ENCODE measurements at regions not wholly inside any gene's neighbourhood (a gene's known extent, or its start where the extent isn't known, plus 50 kb on each side); places are given as distances from the start of the nearest gene placed in this dataset.
A peak's percentile ranks its signal among the peaks of the same experiment; 100 is the strongest.
"Not testable (repeated sequence)": the region's sequence is repeated elsewhere in the genome, so short reads cannot be mapped to it uniquely, and the experiment has no call there.

DNA sequence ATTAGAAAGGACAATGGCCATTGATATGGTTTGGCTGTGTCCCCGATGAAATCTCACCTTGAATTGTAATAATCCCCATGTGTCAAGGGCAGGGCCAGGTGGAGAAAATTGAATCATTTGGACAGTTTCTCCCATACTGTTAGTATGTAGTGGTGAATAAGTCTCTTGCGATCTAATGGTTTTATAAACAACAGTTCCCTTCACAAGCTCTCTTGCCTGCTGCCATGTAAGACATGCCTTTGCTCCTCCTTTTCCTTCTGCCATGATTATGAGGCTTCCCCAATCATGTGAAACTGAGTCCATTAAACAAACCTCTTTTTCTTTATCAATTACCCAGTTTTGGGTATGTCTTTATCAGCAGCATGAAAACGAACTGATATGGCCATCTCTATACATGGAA lies 302.7 kb downstream of the SFMBT2 start:
- no peak for DNase-seq (ENCODE audit: insufficient read length, low spot score)
- FAIRE-seq, result no peak

DNA sequence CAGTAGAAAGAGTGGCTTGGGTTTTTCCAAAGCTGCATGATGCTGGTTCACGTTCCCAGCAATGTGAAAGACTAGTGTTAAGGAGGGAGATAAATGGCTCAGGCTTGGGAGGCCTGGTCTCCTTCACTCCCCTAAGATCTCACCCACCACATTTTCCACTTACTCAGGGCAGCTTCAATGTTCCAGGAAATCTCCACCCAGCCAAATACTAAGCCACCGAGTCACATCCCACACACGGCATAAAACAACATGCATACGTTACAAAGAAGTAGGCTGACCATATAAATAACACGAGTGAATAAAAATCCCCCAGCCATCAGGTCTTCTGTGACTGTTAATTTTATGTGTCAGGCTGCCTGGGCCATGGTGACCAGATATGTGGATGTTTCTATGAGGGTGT lies 303.5 kb downstream of the SFMBT2 start:
- no peak for DNase-seq (ENCODE audit: insufficient read length, low spot score)
- FAIRE-seq, result no peak

DNA sequence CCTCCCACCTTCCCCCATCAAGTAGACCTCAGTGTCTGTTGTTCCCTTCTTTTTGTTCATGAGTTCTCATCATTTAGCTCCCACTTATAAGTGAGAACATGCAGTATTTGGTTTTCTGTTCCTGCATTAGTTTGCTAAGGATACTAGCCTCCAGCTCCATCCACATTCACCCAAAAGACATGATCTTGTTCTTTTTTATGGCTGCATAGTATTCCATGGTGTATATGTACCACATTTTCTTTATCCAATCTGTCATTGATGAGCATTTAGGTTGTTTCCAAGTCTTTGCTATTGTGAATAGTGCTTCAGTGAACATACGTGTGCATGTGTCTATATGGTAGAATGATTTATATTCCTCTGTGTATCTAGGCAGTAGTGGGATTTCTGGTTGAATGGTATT lies 306.5 kb downstream of the SFMBT2 start:
- not testable (repeated sequence) for DNase-seq (ENCODE audit: insufficient read length, low spot score); FAIRE-seq

DNA sequence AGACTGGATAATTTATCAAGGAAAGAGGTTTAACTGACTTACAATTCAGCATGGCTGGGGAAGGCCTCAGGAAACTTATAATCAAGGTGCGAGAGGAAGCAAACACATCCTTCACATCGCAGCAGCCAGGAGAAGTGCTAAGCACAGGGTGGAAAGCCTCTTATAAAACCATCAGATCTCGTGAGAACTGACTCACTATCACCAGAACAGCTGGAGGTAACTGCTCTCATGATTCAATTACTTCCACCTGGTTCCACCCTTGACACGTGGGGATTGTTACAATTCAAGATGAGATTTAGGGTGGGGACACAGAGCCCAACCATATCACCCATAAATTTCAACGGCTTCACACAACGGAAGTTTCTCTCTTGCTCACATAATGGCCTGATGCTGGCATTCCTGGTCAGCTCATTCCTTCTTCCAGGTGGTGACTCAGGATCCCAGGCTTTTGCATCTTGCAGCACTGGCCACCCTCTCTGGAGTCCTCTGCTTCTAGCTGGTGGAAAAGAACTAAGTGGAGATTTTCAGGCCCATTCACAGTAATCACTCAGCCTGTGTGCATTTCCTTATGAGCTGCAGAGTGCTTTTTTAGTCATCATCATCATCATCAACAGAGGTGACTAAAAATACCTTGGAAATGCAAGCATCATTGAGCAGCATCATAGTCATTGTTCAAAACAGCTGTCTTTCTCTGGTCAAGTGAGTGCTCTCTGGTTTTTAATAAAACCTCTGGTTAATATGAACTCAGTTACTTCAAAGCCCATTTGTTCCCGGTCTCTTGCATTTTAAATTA lies 308.1 kb downstream of the SFMBT2 start:
- no peak for FAIRE-seq

DNA sequence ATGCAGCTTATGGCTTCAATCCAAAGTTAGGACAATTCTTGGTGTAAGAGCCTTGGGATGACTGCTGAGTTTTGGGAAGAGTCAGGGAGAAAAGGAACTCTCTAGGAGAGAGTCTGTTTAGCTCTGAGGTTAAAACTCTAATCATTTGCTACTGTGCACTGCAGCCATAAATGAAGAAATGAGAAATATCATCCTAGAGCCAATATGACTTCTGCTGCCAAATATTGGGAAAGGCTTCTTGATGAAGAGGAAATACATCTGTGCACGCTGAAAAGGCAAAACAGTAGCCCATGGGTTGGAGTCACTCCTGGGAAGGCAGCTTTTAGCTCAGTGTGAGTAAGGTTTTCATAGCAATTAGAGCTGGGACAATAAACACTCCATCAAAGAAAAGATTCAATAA lies 308.8 kb downstream of the SFMBT2 start:
- no peak for FAIRE-seq
- no peak for DNase-seq (ENCODE audit: insufficient read length, low spot score)

More for the DNA sequence above, 308.1 kb downstream of the SFMBT2 start:
- DNase-seq (ENCODE audit: insufficient read length, low spot score), result no peak

DNA sequence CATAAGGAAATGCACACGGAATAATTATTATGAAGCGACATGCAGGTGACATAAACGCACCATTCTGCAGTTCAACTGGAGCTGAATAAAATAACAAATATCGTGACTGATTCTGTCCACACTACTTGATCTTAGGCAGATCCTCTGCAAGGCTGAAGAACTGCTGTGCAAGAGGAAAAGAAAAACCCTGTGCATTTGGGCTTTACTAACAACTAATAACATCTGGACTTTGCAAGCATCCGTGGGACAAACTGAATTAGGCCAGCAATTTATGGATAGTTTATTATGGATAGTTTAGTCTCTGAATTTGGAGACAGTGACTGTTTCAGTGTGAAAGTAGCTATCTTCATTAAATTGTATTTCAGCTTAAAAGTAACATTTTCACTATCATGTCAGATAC lies 309.4 kb downstream of the SFMBT2 start:
- DNase-seq (ENCODE audit: insufficient read length, low spot score) (no peak), FAIRE-seq (no peak)

DNA sequence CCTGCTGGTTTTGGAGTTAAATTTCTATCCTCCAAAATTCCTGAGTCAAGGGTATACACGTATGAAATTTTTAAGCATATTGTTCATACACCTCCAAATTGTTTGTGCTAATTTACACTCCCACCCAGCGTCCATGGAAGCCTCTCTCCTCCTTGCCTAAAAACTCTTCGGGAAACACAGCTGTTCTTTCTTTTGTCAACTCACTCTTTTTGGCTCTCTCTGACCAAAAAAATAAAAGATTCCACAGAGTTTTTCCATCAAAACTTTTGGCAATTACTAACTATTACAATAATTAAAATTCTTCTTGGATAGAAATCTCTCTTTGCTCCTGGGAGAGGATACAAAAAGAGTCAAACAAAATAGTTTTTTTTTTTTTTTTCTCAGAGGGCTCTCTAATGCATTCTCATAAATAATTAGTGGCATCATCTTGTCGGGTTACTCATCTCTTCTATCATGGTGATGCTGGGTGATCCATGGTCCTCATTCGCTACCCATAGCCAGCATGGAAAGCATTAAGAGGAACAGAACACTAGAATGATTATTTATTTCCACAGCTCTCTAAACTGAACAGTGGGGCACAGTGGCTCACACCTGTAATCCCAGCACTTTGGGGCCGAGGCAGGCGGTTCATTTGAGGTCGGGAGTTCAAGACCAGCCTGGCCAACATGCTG lies 310.7 kb downstream of the SFMBT2 start:
- DNase-seq (ENCODE audit: insufficient read length, low spot score) (no peak), FAIRE-seq (no peak)

DNA sequence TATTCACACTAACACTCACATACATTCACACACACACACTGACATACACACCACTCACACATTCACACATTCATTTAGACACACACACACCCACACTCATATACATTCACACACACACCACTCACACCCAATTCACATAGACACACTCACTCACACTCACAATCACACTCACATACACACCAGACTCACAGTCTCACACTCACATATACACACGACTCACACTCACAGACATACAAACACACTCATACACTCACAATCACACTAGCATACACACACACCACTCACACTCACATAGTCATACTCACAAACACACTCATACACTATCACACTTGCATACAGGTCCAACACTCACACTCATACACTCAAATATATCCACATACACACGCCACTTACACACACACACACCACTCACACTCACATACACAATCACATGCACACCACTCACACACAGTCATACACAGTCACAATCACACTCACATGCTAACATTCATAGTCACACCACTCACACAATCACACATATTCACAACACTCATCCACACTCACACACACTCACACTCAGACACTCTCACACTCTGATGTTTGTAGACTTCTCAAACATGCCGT lies 312.6 kb downstream of the SFMBT2 start:
- FAIRE-seq, result peak; percentile 97
- DNase-seq (ENCODE audit: insufficient read length, low spot score), result no peak

DNA sequence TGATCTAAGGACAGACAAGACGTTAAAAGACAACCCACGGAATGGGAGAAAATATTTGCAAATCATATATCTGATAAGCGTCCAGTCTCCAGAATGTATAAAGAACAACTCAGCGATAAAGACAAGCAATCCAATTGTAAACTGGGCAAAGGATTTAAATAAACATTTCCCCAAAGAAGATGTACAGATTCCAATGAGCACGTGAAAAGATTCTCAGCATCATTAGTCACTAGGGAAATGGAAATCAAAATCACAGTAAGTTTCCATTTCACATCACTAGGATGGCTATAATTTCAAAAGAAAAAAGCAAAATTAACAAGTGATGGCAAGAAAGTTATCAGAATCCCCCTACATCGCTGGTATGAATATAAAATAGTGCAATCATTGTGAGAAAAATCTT lies 316.1 kb downstream of the SFMBT2 start:
- no peak for DNase-seq (ENCODE audit: insufficient read length, low spot score)
- FAIRE-seq, result no peak

DNA sequence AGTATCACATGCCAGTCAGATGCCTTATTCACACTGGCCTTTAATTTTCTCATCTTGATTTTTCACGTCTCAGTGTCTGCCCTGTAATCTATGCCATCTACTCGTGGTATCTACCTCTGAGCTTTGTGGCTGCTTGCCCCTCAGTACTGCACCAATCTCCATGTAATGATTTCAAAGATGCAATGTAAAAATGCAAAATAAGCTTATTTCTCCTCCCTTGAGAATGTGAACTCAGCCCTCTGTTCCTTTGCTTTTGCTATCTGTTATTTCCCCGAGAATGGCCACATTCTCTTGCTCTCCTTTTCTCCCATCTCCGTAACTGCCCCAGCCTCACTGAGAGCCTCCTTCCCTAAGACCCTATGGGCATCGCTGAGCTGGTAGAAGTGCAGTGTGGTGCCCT lies 317.5 kb downstream of the SFMBT2 start:
- no peak for DNase-seq (ENCODE audit: insufficient read length, low spot score)
- no peak for FAIRE-seq

DNA sequence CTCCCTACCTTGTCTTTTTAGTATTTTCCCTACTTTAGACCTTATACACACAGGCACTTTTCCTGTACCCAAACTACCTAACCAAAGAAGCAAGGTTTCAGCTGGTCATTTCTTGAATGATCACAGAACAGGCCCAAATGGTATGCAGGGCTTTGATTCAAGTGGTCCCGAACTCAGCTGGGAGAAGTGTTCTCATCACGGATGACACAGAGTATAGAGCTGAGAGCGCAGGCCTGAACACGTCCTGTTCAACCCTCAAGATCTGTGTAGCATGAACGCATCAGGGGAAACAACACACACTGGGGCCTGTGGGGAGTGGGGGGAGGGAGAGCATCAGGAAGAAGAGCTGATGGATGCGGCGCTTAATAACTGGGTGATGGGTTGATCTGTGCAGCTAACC lies 318.2 kb downstream of the SFMBT2 start:
- no peak for FAIRE-seq
- DNase-seq (ENCODE audit: insufficient read length, low spot score), result no peak

DNA sequence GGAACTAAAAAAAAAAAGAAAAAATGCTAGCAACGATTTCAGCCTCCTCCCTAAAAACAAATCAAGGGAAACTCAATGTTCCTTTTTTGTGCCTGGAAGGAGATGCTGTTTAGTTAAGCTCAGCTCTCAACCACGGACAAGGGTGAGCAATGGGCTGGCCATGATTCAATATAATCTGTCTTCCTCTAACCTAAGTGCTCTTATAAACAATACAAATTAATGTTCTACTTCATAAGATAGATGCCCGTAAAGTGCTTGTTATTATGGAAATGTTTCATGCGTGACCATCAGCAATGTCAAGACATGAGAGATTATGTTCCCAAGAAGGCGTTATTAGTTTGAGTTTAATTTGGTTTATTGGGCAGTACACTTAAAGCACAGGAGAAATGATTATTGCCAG lies 320.3 kb downstream of the SFMBT2 start:
- DNase-seq (ENCODE audit: insufficient read length, low spot score) (no peak), FAIRE-seq (no peak)

DNA sequence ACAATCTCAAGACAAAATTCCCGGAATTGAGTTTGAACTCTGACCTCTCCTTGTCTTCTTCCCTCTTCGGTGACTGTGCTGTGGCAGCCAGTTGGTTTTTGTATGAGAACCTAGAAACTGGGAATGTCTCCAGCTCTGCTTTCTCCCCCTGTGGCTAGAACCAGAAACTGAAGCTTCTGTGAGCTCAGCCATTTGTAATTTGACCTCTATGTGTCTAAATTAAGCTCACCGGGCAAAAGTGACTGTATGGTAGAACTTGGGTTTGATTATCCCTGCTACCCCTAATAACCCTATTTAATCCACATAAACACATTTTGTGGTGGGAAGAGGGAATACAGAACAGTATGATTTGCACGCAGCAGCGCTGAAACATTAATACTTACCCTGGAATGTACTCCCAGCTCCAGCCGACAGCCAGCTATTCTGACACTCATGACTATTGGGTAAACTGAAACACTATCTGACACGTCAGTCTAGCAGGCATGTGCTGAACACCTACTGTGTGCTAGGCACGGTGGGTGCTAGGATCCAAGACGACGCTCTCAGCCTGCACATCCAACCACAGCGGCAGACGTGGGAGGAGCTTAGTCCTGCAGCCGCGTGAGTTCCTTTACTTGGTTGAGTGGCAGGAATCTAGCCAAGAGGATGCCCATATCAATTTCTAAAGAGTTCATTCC lies 324.8 kb downstream of the SFMBT2 start:
- FAIRE-seq (peak; percentile 62), DNase-seq (ENCODE audit: insufficient read length, low spot score) (peak; percentile 53)

DNA sequence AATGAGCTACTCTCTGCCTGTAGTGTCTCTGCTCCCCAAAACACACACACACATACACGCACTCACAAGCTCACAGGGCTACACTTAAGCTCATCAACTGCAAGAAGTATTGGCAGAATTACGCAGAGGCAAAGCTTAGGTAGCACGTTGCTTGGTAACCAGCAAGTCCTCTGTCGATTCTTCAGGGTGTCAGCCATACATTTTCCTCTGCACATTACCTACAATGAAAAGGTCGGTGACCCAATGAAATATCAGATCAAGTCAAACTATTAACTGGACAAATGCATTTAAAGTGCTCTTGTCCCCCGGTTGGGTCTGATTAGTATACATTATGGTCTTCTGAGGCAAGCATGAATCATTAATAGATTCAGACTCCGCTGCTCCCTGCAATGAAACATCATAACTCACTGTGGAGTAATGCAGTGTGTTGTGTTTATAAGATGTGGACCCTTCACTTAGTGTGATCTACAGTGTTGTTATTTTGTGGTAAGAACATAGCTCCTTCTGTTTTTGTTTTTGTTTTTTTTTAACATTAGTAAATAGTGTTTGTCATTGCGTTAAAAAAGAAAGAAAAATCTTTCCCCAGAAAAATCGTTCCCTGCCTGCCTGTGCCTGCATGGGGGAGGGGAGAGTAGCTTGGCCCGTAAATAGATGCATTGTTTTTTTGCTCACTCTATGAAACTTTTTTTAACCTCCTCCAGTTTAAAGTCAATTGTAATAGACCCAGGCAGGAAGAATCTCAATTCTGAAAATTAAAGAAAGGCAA lies 325.5 kb downstream of the SFMBT2 start:
- DNase-seq (ENCODE audit: insufficient read length, low spot score), result peak; percentile 10
- FAIRE-seq, result no peak

DNA sequence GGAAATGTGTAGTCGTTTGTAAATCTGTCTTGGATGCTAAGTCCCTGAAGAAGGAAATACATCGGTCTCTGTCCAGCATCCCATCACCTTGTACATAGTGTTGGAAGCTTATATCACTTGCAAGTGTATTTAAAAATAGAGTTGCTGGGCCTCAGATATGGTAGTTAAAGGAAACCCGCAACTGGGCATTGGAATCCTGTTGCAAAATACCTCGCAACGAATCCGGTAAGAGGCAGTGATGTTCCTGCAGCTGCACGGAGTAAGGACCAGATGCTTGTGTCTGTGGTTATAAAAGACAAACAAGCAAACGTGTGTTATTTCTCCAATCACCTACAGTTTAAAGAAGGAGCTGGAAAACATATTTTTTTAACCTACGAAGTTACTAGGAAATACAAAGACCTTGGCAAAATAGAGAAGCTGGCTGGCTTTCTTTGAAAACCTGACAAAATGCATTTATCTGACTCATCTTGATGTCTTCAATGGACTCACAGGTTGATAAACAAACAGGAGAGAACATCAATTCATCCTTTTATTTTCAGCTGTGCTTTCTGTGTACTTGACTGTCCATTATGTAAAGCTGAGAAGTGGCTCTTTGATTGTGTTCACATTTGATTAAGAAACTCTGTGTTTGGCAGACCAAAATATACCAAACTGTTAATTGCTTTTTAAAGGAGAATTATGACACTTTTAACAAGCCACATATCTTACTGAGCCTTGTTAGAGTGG lies 326.4 kb downstream of the SFMBT2 start:
- DNase-seq (ENCODE audit: insufficient read length, low spot score) (no peak), FAIRE-seq (no peak)

DNA sequence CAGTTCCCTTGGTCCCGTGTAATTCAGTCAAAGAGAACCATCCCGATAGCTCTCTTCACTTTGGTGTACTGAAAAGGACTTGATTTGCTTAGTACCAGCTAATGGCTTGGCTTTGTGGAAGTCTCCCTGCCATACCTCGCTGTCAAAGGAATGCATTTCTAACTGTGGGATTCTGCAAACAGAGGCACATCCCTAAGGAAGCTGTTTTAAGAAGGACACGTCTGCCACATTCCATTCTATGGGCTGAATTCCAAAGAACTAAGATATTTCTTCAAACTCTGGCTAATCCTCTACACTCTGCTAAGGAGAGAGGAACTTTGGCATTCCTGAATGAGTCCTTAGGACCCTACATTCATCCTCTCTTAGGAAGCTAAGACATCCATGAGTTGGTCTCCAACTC lies 327.9 kb downstream of the SFMBT2 start:
- FAIRE-seq (no peak), DNase-seq (ENCODE audit: insufficient read length, low spot score) (no peak)

DNA sequence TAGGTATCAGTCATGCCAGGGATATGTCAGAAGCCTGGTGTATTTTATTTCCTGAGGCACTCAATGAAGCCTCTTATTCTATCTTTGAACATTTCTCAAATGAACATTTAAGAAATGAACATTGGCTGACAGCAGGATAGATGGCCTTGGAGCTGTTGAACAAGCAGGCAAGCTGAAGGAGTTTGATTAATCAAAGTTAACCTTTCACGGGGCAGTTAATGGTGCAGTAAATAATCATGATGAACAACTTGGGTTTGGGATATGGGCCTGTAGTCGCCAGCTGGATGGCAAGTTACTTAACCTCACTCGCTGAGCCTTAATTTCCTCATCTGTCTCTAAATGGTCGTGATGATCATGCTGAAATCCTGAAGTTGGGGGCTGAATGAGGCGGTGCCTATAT lies 333.0 kb downstream of the SFMBT2 start:
- no peak for DNase-seq (ENCODE audit: insufficient read length, low spot score)
- FAIRE-seq, result no peak

DNA sequence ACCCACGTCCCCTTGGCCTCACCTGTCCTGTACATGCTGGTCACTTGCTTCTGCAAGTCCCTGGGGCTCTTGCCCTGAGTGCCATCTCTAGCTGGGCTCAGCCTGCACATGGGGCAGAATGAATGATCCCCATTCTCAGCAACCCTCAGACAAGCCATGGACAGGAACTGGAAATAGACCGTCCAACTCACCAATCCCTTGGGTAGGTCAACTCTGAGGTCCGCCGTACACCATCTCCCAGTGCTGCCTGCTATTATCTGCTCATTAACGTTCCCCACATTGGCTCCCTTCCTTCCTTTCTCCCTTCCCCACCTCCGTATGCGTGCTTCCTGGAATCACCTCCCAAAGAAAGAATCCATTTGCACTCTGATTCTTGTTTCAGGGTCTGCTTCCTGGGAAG lies 335.0 kb downstream of the SFMBT2 start:
- FAIRE-seq, result no peak
- no peak for DNase-seq (ENCODE audit: insufficient read length, low spot score)

DNA sequence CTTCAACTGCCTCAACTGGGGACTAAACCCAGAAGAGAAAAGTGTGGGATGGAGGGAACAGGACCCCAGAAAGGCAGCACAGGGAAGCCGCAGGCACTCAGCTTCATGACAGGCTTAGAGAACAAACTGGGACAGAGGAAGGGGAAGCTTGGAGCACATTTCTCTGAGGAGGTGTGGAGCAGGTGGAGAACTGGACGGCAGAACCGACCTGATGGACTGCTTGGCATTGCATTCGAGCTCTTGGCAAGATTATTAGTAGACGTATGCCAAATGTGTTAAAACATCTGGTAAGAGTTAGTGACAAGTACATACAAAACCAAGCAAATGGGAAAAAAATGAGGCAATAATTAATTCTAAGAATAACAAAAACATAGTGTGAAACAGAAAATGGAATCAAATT lies 335.7 kb downstream of the SFMBT2 start:
- no peak for DNase-seq (ENCODE audit: insufficient read length, low spot score)
- FAIRE-seq, result no peak

DNA sequence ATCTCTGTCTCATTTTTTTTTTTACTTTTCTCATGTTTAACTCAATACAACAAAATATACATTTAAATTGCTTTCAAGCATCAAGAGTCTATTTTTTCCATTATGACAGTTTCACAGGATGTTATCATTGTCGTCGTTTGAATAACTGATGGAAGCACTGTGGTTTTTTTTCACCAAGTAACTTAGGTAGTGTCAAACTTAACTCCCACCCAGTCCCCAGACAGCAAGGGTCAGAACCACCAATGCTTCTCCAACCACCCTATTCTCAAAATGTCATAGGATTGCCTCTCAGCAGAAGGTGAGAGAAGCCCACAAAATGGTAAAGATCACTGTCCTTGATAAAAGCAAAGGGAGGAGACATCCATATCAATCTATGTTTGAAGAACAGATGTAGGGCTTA lies 339.4 kb downstream of the SFMBT2 start:
- DNase-seq (ENCODE audit: insufficient read length, low spot score) (no peak), FAIRE-seq (no peak)
